ENCODE measurements at regions not wholly inside any gene's neighbourhood (a gene's known extent, or its start where the extent isn't known, plus 50 kb on each side); places are given as distances from the start of the nearest gene placed in this dataset.

- Histone ChIP-seq H3K27ac (no peak overlapping the region), H3K4me2 (no peak overlapping the region), H3K4me1 (no peaks in the 10 kb centered on the region), H3K9me3 (no peaks in the 10 kb centered on the region), H3K4me3 (no peak overlapping the region)
- no peak for DNase-seq (ENCODE audit: low read depth in 1 of 2, low spot score in 1 of 2)
- WGBS (ENCODE audit: missing lambda C conversion rate) = 18% methylated on average over 2 of the region's 4 CpGs
- no peak for FAIRE-seq
- ChIA-PET POLR2A (no interaction called here), CTCF (no interaction called here)
- no peak for ATAC-seq
- TF ChIP-seq HOXB5 (CRISPR knock-in tag; IDR thresholded peaks at IDR 0.05) (no peak), ELK1 (IDR thresholded peaks at IDR 0.05; ENCODE audit: low read depth, low read length) (no peak), ZNF302 (CRISPR knock-in tag; IDR thresholded peaks at IDR 0.05) (no peak), ZSCAN20 (CRISPR knock-in tag; IDR thresholded peaks at IDR 0.05) (no peak), NR3C1 (IDR thresholded peaks at IDR 0.05) (no peak), ZC3H11A (IDR thresholded peaks at IDR 0.05) (no peak), PHF8 (IDR thresholded peaks at IDR 0.05; ENCODE audit: borderline replicate concordance, low read depth) (no peak), FOSB (CRISPR knock-in tag; IDR thresholded peaks at IDR 0.05) (no peak), KDM1A (IDR thresholded peaks at IDR 0.05; ENCODE audit: low read depth) (no peak), HMGXB4 (CRISPR knock-in tag; IDR thresholded peaks at IDR 0.05; ENCODE audit: borderline replicate concordance) (no peak), CHD4 (IDR thresholded peaks at IDR 0.05; ENCODE audit: borderline replicate concordance) (no peak), POLR2AphosphoS2 (conservative IDR thresholded peaks at IDR 0.05; ENCODE audit: low read length) (no peak), RARB (CRISPR knock-in tag; IDR thresholded peaks at IDR 0.05) (no peak), MAZ (IDR thresholded peaks at IDR 0.05; ENCODE audit: borderline replicate concordance, low read depth, low read length) (no peak), FOSL2 (IDR thresholded peaks at IDR 0.05) (no peak), FOSL2 (CRISPR knock-in tag; IDR thresholded peaks at IDR 0.05) (no peak), JUN (IDR thresholded peaks at IDR 0.05) (no peak), SREBF2 (IDR thresholded peaks at IDR 0.05) (no peak), CHD2 (IDR thresholded peaks at IDR 0.05; ENCODE audit: low read length, partially characterized antibody) (no peak), ZFP36 (IDR thresholded peaks at IDR 0.05; ENCODE audit: borderline replicate concordance, partially characterized antibody) (no peak)
These were observed 686.1 kb upstream of the AADAT start for GRCh38 chr4:170775851-170776250.

GRCh38 chr4:170773709-170774273 lies 684.0 kb upstream of the AADAT start:
- 3% methylated on average over 2 of the region's 2 CpGs for WGBS (ENCODE audit: missing lambda C conversion rate)
- Histone ChIP-seq H3K4me2 (no peak overlapping the region), H3K9me3 (no peaks in the 10 kb centered on the region), H3K4me3 (no peak overlapping the region), H3K4me1 (no peaks in the 10 kb centered on the region), H3K27ac (no peak overlapping the region)
- ChIA-PET CTCF (no interaction called here), POLR2A (no interaction called here)
- FAIRE-seq (no peak), DNase-seq (ENCODE audit: low read depth in 1 of 2, low spot score in 1 of 2) (no peak), ATAC-seq (no peak)
- TF ChIP-seq MAFK (IDR thresholded peaks at IDR 0.05; ENCODE audit: partially characterized antibody) (peak; percentile 34), CEBPB (IDR thresholded peaks at IDR 0.05) (no peak)

- FAIRE-seq = no peak
- DNase-seq (ENCODE audit: low read depth in 1 of 2, low spot score in 1 of 2) = no peak
- ChIA-PET CTCF (no interaction called here), POLR2A (no interaction called here)
- TF ChIP-seq CHD4 (IDR thresholded peaks at IDR 0.05; ENCODE audit: borderline replicate concordance) = no peak
- no peak for TF ChIP-seq ZC3H11A (IDR thresholded peaks at IDR 0.05)
- TF ChIP-seq CTCF (IDR thresholded peaks at IDR 0.05) = no peak
- no peak for TF ChIP-seq RARB (CRISPR knock-in tag; IDR thresholded peaks at IDR 0.05)
- TF ChIP-seq POLR2A (IDR thresholded peaks at IDR 0.05; ENCODE audit: low read length) = no peak
- TF ChIP-seq PHF8 (IDR thresholded peaks at IDR 0.05; ENCODE audit: borderline replicate concordance, low read depth) = no peak
- no peak for TF ChIP-seq HOXA7 (CRISPR knock-in tag; IDR thresholded peaks at IDR 0.05)
- TF ChIP-seq ZSCAN20 (CRISPR knock-in tag; IDR thresholded peaks at IDR 0.05) = no peak
- no peak for TF ChIP-seq MAFK (IDR thresholded peaks at IDR 0.05; ENCODE audit: partially characterized antibody)
- no peak for TF ChIP-seq RNF2 (IDR thresholded peaks at IDR 0.05; ENCODE audit: borderline replicate concordance, low read depth)
- H3K4me2 ChIP-seq = no peak overlapping the region
- H3K9me3 ChIP-seq = no peaks in the 10 kb centered on the region
- no peak overlapping the region for H3K4me3 ChIP-seq
- no peak overlapping the region for H3K27ac ChIP-seq
- WGBS (ENCODE audit: missing lambda C conversion rate) = 15% methylated on average over 1 of the region's 1 CpG
- ATAC-seq = no peak
- H3K4me1 ChIP-seq = no peaks in the 10 kb centered on the region
These were observed 682.7 kb upstream of the AADAT start for GRCh38 chr4:170772429-170772828.

Measured in A549 (cell line).